Mesothelial cell of epicardium (in vitro differentiated cells): ENCODE measurements at regions not wholly inside any gene's neighbourhood (a gene's known extent, or its start where the extent isn't known, plus 50 kb on each side); places are given as distances from the start of the nearest gene placed in this dataset.

Experiments
- DNase-seq, 2 experiments: peaks; one replicate each; pipeline ENCODE4 v3.0.0; 2021; ENCODE audit warnings: low spot score in 2 of 2; ENCODE audit not compliant: unreplicated experiment in 2 of 2
- H3K27ac Mint-ChIP-seq: 2 replicates; pipeline ENCODE4 v1.8.0; 2021; ENCODE audit warnings: mixed read lengths
- H3K27me3 Mint-ChIP-seq: 2 replicates; pipeline ENCODE4 v1.8.0; 2021; ENCODE audit warnings: low read depth, mixed read lengths
- H3K36me3 Mint-ChIP-seq: 2 replicates; pipeline ENCODE4 v1.8.0; 2021; ENCODE audit warnings: mixed read lengths
- H3K4me1 Mint-ChIP-seq: 2 replicates; pipeline ENCODE4 v1.8.0; 2021; ENCODE audit warnings: mixed read lengths
- H3K4me3 Mint-ChIP-seq: 2 replicates; pipeline ENCODE4 v1.8.0; 2021; ENCODE audit warnings: mild to moderate bottlenecking, moderate library complexity, mixed read lengths
- H3K9me3 Mint-ChIP-seq: 2 replicates; pipeline ENCODE4 v1.8.0; 2021; ENCODE audit warnings: mixed read lengths
- CTCF ChIP-seq: fragments of 200-600 bp; sonication (generic); IDR thresholded peaks from one replicate; pipeline ENCODE4 v1.5.0; 2021; ENCODE audit warnings: antibody characterized with exemption; ENCODE audit not compliant: unreplicated experiment

DNA sequence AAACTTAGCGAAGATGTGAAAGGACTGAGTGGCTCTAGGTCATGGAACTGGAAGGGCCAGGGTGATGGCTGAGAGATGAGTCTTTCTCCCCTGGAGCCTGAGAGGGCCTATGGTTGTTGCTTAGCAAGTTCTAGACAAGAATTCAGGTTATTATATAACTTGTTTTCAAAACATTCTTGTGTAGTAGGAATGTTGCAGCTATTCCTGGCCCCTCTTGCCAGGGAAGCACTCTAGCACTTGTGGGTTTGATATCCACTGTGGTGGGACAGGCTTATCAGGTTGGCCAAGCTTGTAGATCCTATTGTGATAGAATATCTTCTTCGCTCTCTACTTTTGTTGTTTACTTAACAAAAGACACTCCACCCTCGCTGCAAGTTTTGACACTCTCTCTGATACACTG is 211.8 kb upstream of the CITED2 start:
- no peak for DNase-seq
- Mint-ChIP-seq H3K4me1 (peaks cover 61% of the 10 kb centered on the region), H3K4me3 (no peak overlapping the region), H3K27ac (peak overlapping the region; percentile 32), H3K27me3 (no peaks in the 10 kb centered on the region), H3K36me3 (peaks cover 1% of the 10 kb centered on the region), H3K9me3 (no peaks in the 10 kb centered on the region)
- no peak for TF ChIP-seq CTCF

- TF ChIP-seq CTCF, result no peak
- Mint-ChIP-seq H3K27ac (no peak overlapping the region), H3K4me3 (no peak overlapping the region), H3K36me3 (peaks cover 1% of the 10 kb centered on the region), H3K27me3 (no peaks in the 10 kb centered on the region), H3K9me3 (no peaks in the 10 kb centered on the region), H3K4me1 (peaks cover 62% of the 10 kb centered on the region)
- no peak for DNase-seq
These were observed 210.2 kb upstream of the CITED2 start for GRCh38 chr6:139584599-139584998.

- no peak for TF ChIP-seq CTCF
- peaks cover 1% of the 10 kb centered on the region for H3K36me3 Mint-ChIP-seq
- DNase-seq, result no peak
- H3K4me3 Mint-ChIP-seq, result no peak overlapping the region
- no peaks in the 10 kb centered on the region for H3K27me3 Mint-ChIP-seq
- H3K27ac Mint-ChIP-seq, result peak overlapping the region; percentile 74
- no peaks in the 10 kb centered on the region for H3K9me3 Mint-ChIP-seq
- peaks cover 59% of the 10 kb centered on the region for H3K4me1 Mint-ChIP-seq
These were observed 209.0 kb upstream of the CITED2 start for GRCh38 chr6:139583420-139583819.

DNA sequence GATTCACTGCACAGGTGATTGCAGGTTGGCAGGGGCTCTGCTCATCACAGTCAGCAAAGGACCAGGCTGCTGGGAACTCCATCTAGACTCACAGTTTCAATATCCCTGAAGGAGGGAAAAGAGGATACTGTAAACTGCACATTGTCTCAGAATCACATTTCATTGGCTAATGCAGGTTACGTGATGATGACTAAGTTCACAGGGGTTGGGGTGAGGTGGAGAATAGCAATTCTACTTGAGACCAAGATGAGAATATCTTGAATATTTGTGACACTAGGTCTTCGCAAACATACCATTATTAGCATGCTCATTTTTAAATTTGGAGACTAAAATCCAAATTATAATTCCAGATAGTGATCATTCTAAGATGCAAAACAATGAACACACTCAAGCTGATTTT is 208.5 kb upstream of the CITED2 start:
- peak overlapping the region; percentile 74 for H3K27ac Mint-ChIP-seq
- H3K27me3 Mint-ChIP-seq, result no peaks in the 10 kb centered on the region
- H3K4me1 Mint-ChIP-seq, result peaks cover 59% of the 10 kb centered on the region
- DNase-seq, result no peak
- H3K4me3 Mint-ChIP-seq, result no peak overlapping the region
- no peak for TF ChIP-seq CTCF
- no peaks in the 10 kb centered on the region for H3K9me3 Mint-ChIP-seq
- peaks cover 1% of the 10 kb centered on the region for H3K36me3 Mint-ChIP-seq

GRCh38 chr6:139581485-139581865 is 207.0 kb upstream of the CITED2 start:
- no peaks in the 10 kb centered on the region for H3K27me3 Mint-ChIP-seq
- H3K27ac Mint-ChIP-seq, result no peak overlapping the region
- no peak for TF ChIP-seq CTCF
- peaks cover 1% of the 10 kb centered on the region for H3K36me3 Mint-ChIP-seq
- DNase-seq, result no peak
- no peaks in the 10 kb centered on the region for H3K9me3 Mint-ChIP-seq
- H3K4me3 Mint-ChIP-seq, result no peak overlapping the region
- H3K4me1 Mint-ChIP-seq, result peaks cover 58% of the 10 kb centered on the region
